ENCODE measurements at regions not wholly inside any gene's neighbourhood (a gene's known extent, or its start where the extent isn't known, plus 50 kb on each side); places are given as distances from the start of the nearest gene placed in this dataset.

- no peak for TF ChIP-seq CTCF (IDR thresholded peaks at IDR 0.05)
- Histone ChIP-seq H3K4me1 (no peaks in the 10 kb centered on the region), H3K4me3 (no peak overlapping the region), H3K9me3 (no peaks in the 10 kb centered on the region), H3K27ac (no peak overlapping the region), H3K27me3 (no peaks in the 10 kb centered on the region), H3K36me3 (no peaks in the 10 kb centered on the region)
- DNase-seq (ENCODE audit: low spot score in 2 of 2) = no peak
- intact Hi-C loops (cut with DNase I) = no loop called here
These were observed 281.0 kb upstream of the SULF2 start for GRCh38 chr20:48066246-48066645.

GRCh38 chr20:48065833-48066232, 280.6 kb upstream of the SULF2 start:
- H3K27ac ChIP-seq = no peak overlapping the region
- TF ChIP-seq CTCF (IDR thresholded peaks at IDR 0.05) = no peak
- no peaks in the 10 kb centered on the region for H3K9me3 ChIP-seq
- no peak overlapping the region for H3K4me3 ChIP-seq
- no peaks in the 10 kb centered on the region for H3K4me1 ChIP-seq
- no peaks in the 10 kb centered on the region for H3K27me3 ChIP-seq
- intact Hi-C loops (cut with DNase I) = no loop called here
- H3K36me3 ChIP-seq = no peaks in the 10 kb centered on the region
- no peak for DNase-seq (ENCODE audit: low spot score in 2 of 2)

GRCh38 chr20:48064929-48065328, 279.6 kb upstream of the SULF2 start:
- TF ChIP-seq CTCF (IDR thresholded peaks at IDR 0.05) = no peak
- no peaks in the 10 kb centered on the region for H3K27me3 ChIP-seq
- intact Hi-C loops (cut with DNase I) = no loop called here
- no peak overlapping the region for H3K4me3 ChIP-seq
- no peaks in the 10 kb centered on the region for H3K9me3 ChIP-seq
- H3K36me3 ChIP-seq = no peaks in the 10 kb centered on the region
- H3K27ac ChIP-seq = no peak overlapping the region
- no peak for DNase-seq (ENCODE audit: low spot score in 2 of 2)
- no peaks in the 10 kb centered on the region for H3K4me1 ChIP-seq

GRCh38 chr20:48060841-48061720, 275.8 kb upstream of the SULF2 start:
- DNase-seq (ENCODE audit: low spot score in 2 of 2) = no peak
- Histone ChIP-seq H3K27me3 (no peaks in the 10 kb centered on the region), H3K27ac (no peak overlapping the region), H3K36me3 (no peaks in the 10 kb centered on the region), H3K9me3 (no peaks in the 10 kb centered on the region), H3K4me1 (no peaks in the 10 kb centered on the region), H3K4me3 (no peak overlapping the region)
- intact Hi-C loops (cut with DNase I) = no loop called here
- no peak for TF ChIP-seq CTCF (IDR thresholded peaks at IDR 0.05)

GRCh38 chr20:48058611-48059559, 273.6 kb upstream of the SULF2 start:
- no peak for DNase-seq (ENCODE audit: low spot score in 2 of 2)
- intact Hi-C loops (cut with DNase I) = no loop called here
- no peak overlapping the region for H3K27ac ChIP-seq
- H3K27me3 ChIP-seq = no peaks in the 10 kb centered on the region
- H3K4me1 ChIP-seq = no peaks in the 10 kb centered on the region
- H3K36me3 ChIP-seq = no peaks in the 10 kb centered on the region
- no peaks in the 10 kb centered on the region for H3K9me3 ChIP-seq
- TF ChIP-seq CTCF (IDR thresholded peaks at IDR 0.05) = no peak
- H3K4me3 ChIP-seq = no peak overlapping the region

Measured in ascending aorta (tissue), 2 donors.